ENCODE measurements at regions not wholly inside any gene's neighbourhood (a gene's known extent, or its start where the extent isn't known, plus 50 kb on each side); places are given as distances from the start of the nearest gene placed in this dataset.

GRCh38 chr4:38566806-38567398, 97.1 kb upstream of the KLF3 start (continued):
- TF ChIP-seq E2F6 (IDR thresholded peaks at IDR 0.05) (no peak), TCF12 (IDR thresholded peaks at IDR 0.05; ENCODE audit: low read depth, low read length) (no peak), JUN (IDR thresholded peaks at IDR 0.05; ENCODE audit: low read depth, low read length) (no peak), CHD2 (IDR thresholded peaks at IDR 0.05; ENCODE audit: low read length) (no peak), BRCA1 (IDR thresholded peaks at IDR 0.05; ENCODE audit: low read depth, low read length) (no peak), USF2 (IDR thresholded peaks at IDR 0.05; ENCODE audit: low read length) (no peak), KDM1A (IDR thresholded peaks at IDR 0.05; ENCODE audit: borderline replicate concordance, low read length) (no peak), ATF2 (IDR thresholded peaks at IDR 0.05; ENCODE audit: low read length) (no peak), TEAD4 (IDR thresholded peaks at IDR 0.05; ENCODE audit: low read depth, low read length) (no peak)
